BJ (cell line): ENCODE measurements at regions not wholly inside any gene's neighbourhood (a gene's known extent, or its start where the extent isn't known, plus 50 kb on each side); places are given as distances from the start of the nearest gene placed in this dataset.
A peak's percentile ranks its signal among the peaks of the same experiment; 100 is the strongest.

Source experiments
- CTCF ChIA-PET: fragments of 350-600 bp; formaldehyde crosslinking; extraction: SDS; loops from one replicate; lab custom pipeline; 2021; ENCODE audit warnings: antibody characterized with exemption, inconsistent platforms; lab: Yijun Ruan, JAX
- POLR2A ChIA-PET: fragments of 300-600 bp; sonication (Branson Sonifier 250); formaldehyde crosslinking; extraction: SDS; loops from one replicate; lab custom pipeline; 2021; ENCODE audit warnings: antibody characterized with exemption; lab: Charles Lee
- DNase-seq: peaks from one replicate; pipeline ENCODE4 v3.0.0-alpha.2; 2011; ENCODE audit warnings: low read depth
- H3K27me3 ChIP-seq: 2 replicates; pipeline ENCODE4 v1.6.0; 2011; ENCODE audit warnings: low read length; ENCODE audit not compliant: control insufficient read depth, insufficient read depth
- H3K36me3 ChIP-seq: 2 replicates; pipeline ENCODE4 v1.5.1; 2011; ENCODE audit warnings: low read length; ENCODE audit not compliant: control insufficient read depth, insufficient read depth
- H3K4me3 ChIP-seq: 2 replicates; pipeline ENCODE4 v1.5.1; 2011; ENCODE audit warnings: low read depth, mild to moderate bottlenecking, control low read depth, low read length
- CTCF ChIP-seq: IDR thresholded peaks from 2 replicates; pipeline ENCODE4 v1.5.1; 2011; ENCODE audit warnings: low read depth, mild to moderate bottlenecking, control low read depth, inconsistent platforms, low read length, moderate library complexity; ENCODE audit not compliant: insufficient read depth

- ChIA-PET CTCF (interaction anchor here (0.5 to 3.1 kb wide), 4 partner anchors 8 to 381 kb away, joined by 3 to 16 read pairs (median 3); no protein-coding TSS in a partner anchor), POLR2A (interaction anchor here (0.5 kb wide), 1 partner anchor 20 kb away, joined by 3 read pairs; no protein-coding TSS in a partner anchor)
- no peak for TF ChIP-seq CTCF
- no peak for DNase-seq
- Histone ChIP-seq H3K27me3 (no peaks in the 10 kb centered on the region), H3K4me3 (no peak overlapping the region), H3K36me3 (peaks cover 3% of the 10 kb centered on the region)
These were observed 95.7 kb downstream of the RFLNA start for GRCh38 chr12:124390442-124391097.

- TF ChIP-seq CTCF, result no peak
- ChIA-PET POLR2A (interaction anchor here (0.5 kb wide), 1 partner anchor 21 kb away, joined by 3 read pairs; no protein-coding TSS in a partner anchor), CTCF (interaction anchor here (1.0 to 3.1 kb wide), 6 partner anchors 9 to 382 kb away, joined by 3 to 16 read pairs (median 6); no protein-coding TSS in a partner anchor)
- peaks cover 4% of the 10 kb centered on the region for H3K36me3 ChIP-seq
- H3K4me3 ChIP-seq, result peak overlapping the region; percentile 93; the same call in 1 of the 2 replicates
- no peak for DNase-seq
- H3K27me3 ChIP-seq, result no peaks in the 10 kb centered on the region
These were observed 95.0 kb downstream of the RFLNA start for GRCh38 chr12:124389725-124390441.

GRCh38 chr12:124389138-124389724 is 94.3 kb downstream of the RFLNA start:
- peak overlapping the region; percentile 93 for H3K4me3 ChIP-seq
- peaks cover 10% of the 10 kb centered on the region for H3K36me3 ChIP-seq
- ChIA-PET POLR2A (interaction anchor here (0.6 to 0.9 kb wide), 7 partner anchors 9 to 459 kb away, joined by 4 to 16 read pairs (median 6); no protein-coding TSS in a partner anchor), CTCF (interaction anchor here (0.6 to 3.1 kb wide), 8 partner anchors 8 to 382 kb away, joined by 3 to 16 read pairs (median 6); no protein-coding TSS in a partner anchor)
- TF ChIP-seq CTCF, result 0 out of 2 replicates have a peak, but pooled peaks have one; percentile 5
- no peak for DNase-seq
- no peaks in the 10 kb centered on the region for H3K27me3 ChIP-seq

GRCh38 chr12:124388679-124389137 is 93.8 kb downstream of the RFLNA start:
- Histone ChIP-seq H3K4me3 (peak overlapping the region; percentile 93), H3K36me3 (peaks cover 10% of the 10 kb centered on the region), H3K27me3 (no peaks in the 10 kb centered on the region)
- TF ChIP-seq CTCF, result peak; percentile 5; the same call in 1 of the 2 replicates
- ChIA-PET CTCF (interaction anchor here (0.6 to 3.1 kb wide), 7 partner anchors 10 to 383 kb away, joined by 3 to 16 read pairs (median 6); no protein-coding TSS in a partner anchor), POLR2A (interaction anchor here (0.6 to 0.9 kb wide), 8 partner anchors 9 to 460 kb away, joined by 3 to 16 read pairs (median 6); no protein-coding TSS in a partner anchor)
- no peak for DNase-seq
